Neural cell (in vitro differentiated cells): ENCODE measurements at regions not wholly inside any gene's neighbourhood (a gene's known extent, or its start where the extent isn't known, plus 50 kb on each side); places are given as distances from the start of the nearest gene placed in this dataset.
A peak's percentile ranks its signal among the peaks of the same experiment; 100 is the strongest.

Source experiments
- CTCF ChIP-seq: fragments of 450-650 bp; IDR thresholded peaks from 2 replicates; pipeline ENCODE4 v1.5.1; 2014; ENCODE audit warnings: antibody characterized with exemption, mild to moderate bottlenecking, moderate library complexity; ENCODE audit not compliant: poor library complexity, severe bottlenecking
- EP300 ChIP-seq: fragments of 450-650 bp; conservative IDR thresholded peaks from 2 replicates; pipeline ENCODE4 v1.6.1; 2014; ENCODE audit warnings: antibody characterized with exemption, mild to moderate bottlenecking, moderate library complexity; ENCODE audit not compliant: poor library complexity, severe bottlenecking
- MXI1 ChIP-seq: fragments of 450-650 bp; conservative IDR thresholded peaks from 2 replicates; pipeline ENCODE4 v1.6.1; 2014; ENCODE audit warnings: antibody characterized with exemption, mild to moderate bottlenecking; ENCODE audit not compliant: poor library complexity, severe bottlenecking
- POLR2AphosphoS5 ChIP-seq: IDR thresholded peaks from 2 replicates; pipeline ENCODE4 v1.6.1; 2012
- RAD21 ChIP-seq: fragments of 450-650 bp; conservative IDR thresholded peaks from 2 replicates; pipeline ENCODE4 v1.6.1; 2014; ENCODE audit warnings: antibody characterized with exemption, mild to moderate bottlenecking, moderate library complexity

GRCh38 chr14:30240018-30240417, 312.4 kb upstream of the PRKD1 start:
- no peak for TF ChIP-seq CTCF
- TF ChIP-seq EP300: peak; percentile 62
- peak; percentile 60 for TF ChIP-seq POLR2AphosphoS5
- no peak for TF ChIP-seq RAD21
- TF ChIP-seq MXI1: no peak
